OCI-LY3 (cell line): ENCODE measurements at regions not wholly inside any gene's neighbourhood (a gene's known extent, or its start where the extent isn't known, plus 50 kb on each side); places are given as distances from the start of the nearest gene placed in this dataset.

Experiments used
- EZH2phosphoT487 ChIP-seq: fragments of 200-600 bp; shearing (Covaris generic); IDR thresholded peaks from 2 replicates; pipeline ENCODE4 v1.6.1; 2018; ENCODE audit warnings: antibody characterized with exemption, mixed run types, low read depth
- TF ChIP-seq, protein P1 (sequence below): fragments of 200-600, 300-600 bp; sonication (generic); IDR thresholded peaks from 2 replicates; pipeline ENCODE4 v1.5.1; 2014; ENCODE audit warnings: antibody characterized with exemption, low read length, low read depth

DNA sequence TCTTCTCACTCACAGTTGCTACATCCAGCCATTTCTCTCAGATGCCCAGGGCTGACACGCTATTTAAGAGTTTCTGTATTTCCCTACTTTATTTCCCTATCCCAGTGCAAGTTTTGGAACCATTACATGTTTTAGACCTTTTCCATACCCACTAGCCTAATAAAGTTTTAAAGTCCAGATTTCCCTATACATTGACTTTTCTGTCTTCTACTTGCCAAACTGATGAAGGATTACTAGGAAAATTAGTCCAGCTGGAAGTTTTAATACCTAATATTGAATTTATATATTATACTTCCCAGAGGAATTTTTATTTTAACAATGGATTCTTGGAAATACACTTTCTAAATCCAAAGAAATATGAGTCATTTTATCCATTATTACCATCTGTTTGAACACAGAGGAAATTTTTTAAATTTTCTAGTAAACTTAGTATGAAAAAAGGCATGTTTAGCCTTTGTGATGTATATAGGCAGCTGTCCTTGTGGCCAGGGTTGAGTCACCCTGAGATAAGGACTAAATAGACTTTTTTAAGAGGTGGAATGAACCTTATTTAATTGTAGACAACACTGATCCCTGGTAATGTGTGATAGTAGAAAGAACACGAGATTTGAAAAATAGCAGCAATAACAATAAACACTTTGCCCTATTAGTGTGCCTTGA is 205.0 kb downstream of the TFEC start:
- TF ChIP-seq, protein P1, sequence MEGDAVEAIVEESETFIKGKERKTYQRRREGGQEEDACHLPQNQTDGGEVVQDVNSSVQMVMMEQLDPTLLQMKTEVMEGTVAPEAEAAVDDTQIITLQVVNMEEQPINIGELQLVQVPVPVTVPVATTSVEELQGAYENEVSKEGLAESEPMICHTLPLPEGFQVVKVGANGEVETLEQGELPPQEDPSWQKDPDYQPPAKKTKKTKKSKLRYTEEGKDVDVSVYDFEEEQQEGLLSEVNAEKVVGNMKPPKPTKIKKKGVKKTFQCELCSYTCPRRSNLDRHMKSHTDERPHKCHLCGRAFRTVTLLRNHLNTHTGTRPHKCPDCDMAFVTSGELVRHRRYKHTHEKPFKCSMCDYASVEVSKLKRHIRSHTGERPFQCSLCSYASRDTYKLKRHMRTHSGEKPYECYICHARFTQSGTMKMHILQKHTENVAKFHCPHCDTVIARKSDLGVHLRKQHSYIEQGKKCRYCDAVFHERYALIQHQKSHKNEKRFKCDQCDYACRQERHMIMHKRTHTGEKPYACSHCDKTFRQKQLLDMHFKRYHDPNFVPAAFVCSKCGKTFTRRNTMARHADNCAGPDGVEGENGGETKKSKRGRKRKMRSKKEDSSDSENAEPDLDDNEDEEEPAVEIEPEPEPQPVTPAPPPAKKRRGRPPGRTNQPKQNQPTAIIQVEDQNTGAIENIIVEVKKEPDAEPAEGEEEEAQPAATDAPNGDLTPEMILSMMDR: no peak
- TF ChIP-seq EZH2phosphoT487: no peak
